Stimulated activated naive CD8-positive, alpha-beta T cell treated with anti-CD3 and anti-CD28 coated beads, Interleukin-15, Interleukin-2, amounts not matched to agents 100 ng/mL and 50 ng/mL, for 24 hours (primary cell): ENCODE measurements at regions not wholly inside any gene's neighbourhood (a gene's known extent, or its start where the extent isn't known, plus 50 kb on each side); places are given as distances from the start of the nearest gene placed in this dataset.

Source experiments
- H3K27ac Mint-ChIP-seq: one replicate; pipeline ENCODE4 v1.8.0; 2021; ENCODE audit warnings: mild to moderate bottlenecking, mixed read lengths
- H3K27me3 Mint-ChIP-seq: one replicate; pipeline ENCODE4 v1.8.0; 2021; ENCODE audit warnings: mixed read lengths
- H3K36me3 Mint-ChIP-seq: one replicate; pipeline ENCODE4 v1.8.0; 2021; ENCODE audit warnings: low read depth, mixed read lengths
- H3K4me1 Mint-ChIP-seq: one replicate; pipeline ENCODE4 v1.8.0; 2021; ENCODE audit warnings: low read depth, mixed read lengths
- H3K4me3 Mint-ChIP-seq: one replicate; pipeline ENCODE4 v1.8.0; 2021; ENCODE audit warnings: mild to moderate bottlenecking, mixed read lengths
- H3K9me3 Mint-ChIP-seq: one replicate; pipeline ENCODE4 v1.8.0; 2021; ENCODE audit warnings: mixed read lengths

DNA sequence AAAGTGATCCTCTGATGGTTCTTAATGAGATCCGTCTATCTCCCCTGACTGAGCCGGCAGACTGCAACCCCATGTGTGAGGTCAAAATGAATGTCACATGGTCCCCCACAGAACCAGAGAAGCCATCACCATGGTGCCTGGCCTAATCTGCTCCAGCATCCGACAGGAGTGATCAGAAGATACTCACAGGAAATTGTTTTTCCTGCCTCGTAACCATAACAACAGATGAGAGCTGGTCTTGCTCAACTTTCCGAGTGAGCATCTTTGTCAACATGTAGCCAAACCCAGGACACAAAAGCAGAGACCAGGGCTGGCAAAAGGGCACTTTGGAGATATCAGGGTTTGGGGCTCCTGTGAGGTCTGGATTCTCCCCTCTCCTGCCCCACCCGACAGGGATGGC is 72.1 kb upstream of the C14orf180 start:
- peaks cover 9% of the 10 kb centered on the region for H3K27me3 Mint-ChIP-seq
- no peak overlapping the region for H3K4me3 Mint-ChIP-seq
- no peak overlapping the region for H3K27ac Mint-ChIP-seq
- H3K4me1 Mint-ChIP-seq: no peaks in the 10 kb centered on the region
- peaks cover 4% of the 10 kb centered on the region for H3K9me3 Mint-ChIP-seq
- H3K36me3 Mint-ChIP-seq: no peaks in the 10 kb centered on the region

GRCh38 chr14:104509673-104510072 is 69.9 kb upstream of the C14orf180 start:
- Mint-ChIP-seq H3K9me3 (no peaks in the 10 kb centered on the region), H3K4me1 (no peaks in the 10 kb centered on the region), H3K27ac (no peak overlapping the region), H3K27me3 (peaks cover 9% of the 10 kb centered on the region), H3K4me3 (no peak overlapping the region), H3K36me3 (no peaks in the 10 kb centered on the region)

GRCh38 chr14:104510216-104510615 is 69.3 kb upstream of the C14orf180 start:
- Mint-ChIP-seq H3K27ac (no peak overlapping the region), H3K36me3 (no peaks in the 10 kb centered on the region), H3K4me3 (no peak overlapping the region), H3K9me3 (no peaks in the 10 kb centered on the region), H3K27me3 (peaks cover 9% of the 10 kb centered on the region), H3K4me1 (no peaks in the 10 kb centered on the region)

- Mint-ChIP-seq H3K4me1 (no peaks in the 10 kb centered on the region), H3K27me3 (peaks cover 9% of the 10 kb centered on the region), H3K27ac (no peak overlapping the region)
Measured at GRCh38 chr14:104510794-104511611, 68.6 kb upstream of the C14orf180 start.

GRCh38 chr14:104512061-104512460 is 67.5 kb upstream of the C14orf180 start:
- Mint-ChIP-seq H3K4me1 (no peaks in the 10 kb centered on the region), H3K36me3 (no peaks in the 10 kb centered on the region)

More at GRCh38 chr14:104510794-104511611, 68.6 kb upstream of the C14orf180 start:
- H3K4me3 Mint-ChIP-seq: no peak overlapping the region
- no peaks in the 10 kb centered on the region for H3K9me3 Mint-ChIP-seq
- no peaks in the 10 kb centered on the region for H3K36me3 Mint-ChIP-seq

DNA sequence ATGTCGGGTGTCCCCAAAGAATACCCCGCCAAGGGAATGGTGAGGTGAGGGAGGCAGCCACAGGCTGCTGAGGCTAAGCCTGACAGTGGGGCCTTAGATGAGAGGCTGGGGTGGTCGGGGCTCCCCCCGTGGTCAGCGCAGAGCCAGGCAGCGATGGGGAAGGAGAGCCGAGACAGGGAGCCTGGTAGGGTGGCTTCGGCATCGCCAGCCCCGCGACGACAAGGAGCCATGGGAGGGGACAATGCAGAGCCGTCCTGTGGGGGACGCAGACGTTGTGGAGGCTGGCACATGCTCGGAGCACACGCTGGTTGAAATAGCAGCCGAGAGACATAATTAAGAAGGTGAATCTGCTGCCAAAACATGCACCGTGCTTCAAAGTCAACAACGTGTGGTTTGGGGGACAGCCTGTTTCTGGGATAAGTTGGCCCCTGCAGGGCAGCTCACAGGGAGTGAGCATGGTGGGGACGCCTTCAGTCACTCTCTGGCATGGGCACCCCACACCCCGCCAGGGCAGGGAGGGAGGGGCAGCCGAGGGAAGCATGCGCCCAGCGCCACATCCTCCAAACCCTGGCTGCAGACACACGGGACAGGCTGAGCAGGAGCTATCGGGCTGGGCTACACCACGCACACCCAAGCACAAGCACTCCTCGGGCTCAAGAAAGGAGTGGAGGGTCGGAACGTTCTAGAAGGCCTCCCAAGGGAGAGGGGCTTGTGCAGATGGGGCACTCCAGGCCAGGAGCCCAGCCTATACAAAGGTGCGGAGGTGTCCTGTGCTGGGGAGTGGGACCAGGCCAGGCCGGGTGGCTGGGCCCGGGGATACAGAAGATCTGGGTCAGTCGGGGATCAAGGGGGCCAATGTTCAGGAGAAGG is 66.6 kb upstream of the C14orf180 start:
- Mint-ChIP-seq H3K27me3 (peaks cover 6% of the 10 kb centered on the region), H3K27ac (no peak overlapping the region), H3K4me1 (no peaks in the 10 kb centered on the region), H3K36me3 (no peaks in the 10 kb centered on the region), H3K4me3 (no peak overlapping the region), H3K9me3 (no peaks in the 10 kb centered on the region)

More at GRCh38 chr14:104512061-104512460, 67.5 kb upstream of the C14orf180 start:
- no peaks in the 10 kb centered on the region for H3K9me3 Mint-ChIP-seq
- H3K27me3 Mint-ChIP-seq: peaks cover 9% of the 10 kb centered on the region
- H3K27ac Mint-ChIP-seq: no peak overlapping the region
- no peak overlapping the region for H3K4me3 Mint-ChIP-seq

- H3K27ac Mint-ChIP-seq: no peak overlapping the region
- H3K27me3 Mint-ChIP-seq: no peaks in the 10 kb centered on the region
- H3K9me3 Mint-ChIP-seq: no peaks in the 10 kb centered on the region
- H3K4me3 Mint-ChIP-seq: no peak overlapping the region
- no peaks in the 10 kb centered on the region for H3K4me1 Mint-ChIP-seq
- no peaks in the 10 kb centered on the region for H3K36me3 Mint-ChIP-seq
Measured at GRCh38 chr14:104513641-104514046, 65.9 kb upstream of the C14orf180 start.

DNA sequence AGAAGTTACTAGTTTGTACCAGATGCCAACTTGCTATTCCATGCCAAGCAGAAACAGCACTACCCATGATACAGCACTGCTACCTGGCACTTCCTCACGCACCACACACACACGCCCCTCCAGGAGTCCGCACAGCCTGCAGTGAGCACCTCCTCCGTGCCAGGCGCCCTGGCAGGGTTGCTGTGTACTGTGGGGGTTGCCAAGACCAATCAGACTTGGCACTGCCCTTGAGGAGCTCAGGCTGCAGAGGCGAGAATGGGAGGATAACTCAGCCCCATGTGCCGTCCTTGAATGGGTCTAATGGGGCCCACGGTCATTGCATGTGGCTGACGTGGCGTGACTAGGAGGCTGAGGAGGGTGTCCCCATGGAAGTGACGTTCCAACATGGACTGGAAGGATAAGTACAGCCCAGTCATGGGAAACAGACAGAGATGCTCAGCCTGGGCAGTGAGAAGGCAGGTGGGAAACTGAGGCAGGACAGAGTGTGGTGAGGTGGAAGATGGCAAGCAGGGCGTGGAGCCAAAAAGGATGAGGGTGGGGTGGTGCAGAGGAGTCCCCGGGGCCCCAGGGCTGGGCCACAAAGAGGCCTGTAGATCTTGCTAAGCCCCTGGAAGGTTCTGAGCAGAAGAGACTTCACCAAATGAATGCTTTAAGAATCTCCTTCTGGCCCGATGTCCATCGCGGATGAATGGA is 65.3 kb upstream of the C14orf180 start:
- no peaks in the 10 kb centered on the region for H3K4me1 Mint-ChIP-seq
- no peak overlapping the region for H3K27ac Mint-ChIP-seq
- H3K36me3 Mint-ChIP-seq: no peaks in the 10 kb centered on the region
- no peaks in the 10 kb centered on the region for H3K9me3 Mint-ChIP-seq
- no peak overlapping the region for H3K4me3 Mint-ChIP-seq
- no peaks in the 10 kb centered on the region for H3K27me3 Mint-ChIP-seq

GRCh38 chr14:104515059-104515810 is 64.3 kb upstream of the C14orf180 start:
- no peaks in the 10 kb centered on the region for H3K36me3 Mint-ChIP-seq

DNA sequence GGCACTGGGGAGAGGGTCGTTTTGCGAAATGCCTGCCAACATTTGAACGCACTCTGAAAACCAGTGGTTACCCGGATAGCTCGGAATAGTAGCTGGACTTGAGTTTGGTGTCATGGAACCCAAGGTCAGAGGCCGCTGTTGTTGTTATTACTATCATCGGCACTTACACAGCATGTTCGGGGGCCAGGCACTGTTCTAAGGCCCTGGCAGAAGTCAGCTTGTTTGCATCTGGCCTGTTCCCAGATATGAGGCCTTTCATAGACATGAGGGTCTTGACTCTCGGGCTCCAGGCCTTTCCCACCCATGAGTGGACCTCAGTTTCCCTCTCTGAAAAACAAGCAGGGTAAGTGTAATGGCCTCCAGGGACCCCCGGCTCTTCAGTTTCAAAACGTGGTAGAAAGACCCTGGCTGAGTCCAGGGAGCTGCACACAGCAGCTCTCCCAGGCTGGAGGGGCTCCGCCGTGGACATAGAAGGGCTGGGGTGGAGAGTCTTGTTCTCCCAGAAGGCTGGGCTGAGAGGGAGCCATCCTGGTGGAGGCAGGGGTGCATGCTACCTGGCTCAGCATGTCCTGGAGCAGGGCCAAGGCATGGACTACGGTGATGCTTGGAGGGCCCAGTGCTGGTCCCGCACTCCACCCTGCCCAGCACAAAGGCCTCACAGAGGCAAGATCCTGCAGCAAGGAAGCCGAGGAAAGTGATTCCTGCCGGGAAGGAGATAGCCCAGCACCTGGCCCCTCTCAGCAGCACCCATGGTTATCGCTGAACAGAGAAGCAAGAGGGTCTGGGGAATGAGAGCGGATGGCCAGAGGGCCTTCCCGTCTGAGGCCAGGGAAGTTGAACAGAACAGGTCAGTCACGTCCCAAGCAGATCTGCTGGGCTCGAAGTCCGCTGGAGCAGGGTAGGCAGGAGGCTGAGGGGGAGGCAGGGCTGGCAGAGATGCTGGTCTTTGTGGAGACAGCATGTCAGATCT is 63.5 kb upstream of the C14orf180 start:
- Mint-ChIP-seq H3K36me3 (no peaks in the 10 kb centered on the region), H3K27ac (no peak overlapping the region), H3K4me3 (no peak overlapping the region), H3K4me1 (no peaks in the 10 kb centered on the region), H3K9me3 (no peaks in the 10 kb centered on the region), H3K27me3 (no peaks in the 10 kb centered on the region)

More at GRCh38 chr14:104515059-104515810, 64.3 kb upstream of the C14orf180 start:
- Mint-ChIP-seq H3K27ac (no peak overlapping the region), H3K4me1 (no peaks in the 10 kb centered on the region), H3K9me3 (no peaks in the 10 kb centered on the region), H3K27me3 (no peaks in the 10 kb centered on the region), H3K4me3 (no peak overlapping the region)

GRCh38 chr14:104516906-104517305 is 62.7 kb upstream of the C14orf180 start:
- no peaks in the 10 kb centered on the region for H3K4me1 Mint-ChIP-seq
- no peaks in the 10 kb centered on the region for H3K9me3 Mint-ChIP-seq

DNA sequence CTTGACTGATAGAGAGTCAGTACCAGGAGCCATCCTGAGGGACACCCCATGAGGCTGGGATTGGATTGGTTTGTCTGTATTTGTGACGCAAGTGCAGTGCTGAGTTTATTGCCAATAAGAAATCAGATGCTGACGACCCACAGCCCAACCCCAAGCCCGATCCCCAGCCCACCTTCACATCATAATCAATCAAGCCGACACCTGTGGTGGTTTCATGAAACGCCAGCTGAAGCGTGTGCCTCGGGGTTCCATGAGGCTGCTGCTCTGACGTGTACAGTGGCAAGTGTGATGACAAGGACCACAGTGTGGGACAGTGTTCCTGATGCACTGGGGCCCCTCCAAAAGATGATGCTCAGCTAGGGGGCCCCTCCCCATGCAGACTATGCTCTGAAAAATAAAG is 62.1 kb upstream of the C14orf180 start:
- Mint-ChIP-seq H3K27ac (no peak overlapping the region), H3K27me3 (no peaks in the 10 kb centered on the region), H3K4me3 (no peak overlapping the region), H3K9me3 (no peaks in the 10 kb centered on the region), H3K4me1 (no peaks in the 10 kb centered on the region), H3K36me3 (no peaks in the 10 kb centered on the region)

More at GRCh38 chr14:104516906-104517305, 62.7 kb upstream of the C14orf180 start:
- Mint-ChIP-seq H3K27me3 (no peaks in the 10 kb centered on the region), H3K4me3 (no peak overlapping the region), H3K27ac (no peak overlapping the region), H3K36me3 (no peaks in the 10 kb centered on the region)

DNA sequence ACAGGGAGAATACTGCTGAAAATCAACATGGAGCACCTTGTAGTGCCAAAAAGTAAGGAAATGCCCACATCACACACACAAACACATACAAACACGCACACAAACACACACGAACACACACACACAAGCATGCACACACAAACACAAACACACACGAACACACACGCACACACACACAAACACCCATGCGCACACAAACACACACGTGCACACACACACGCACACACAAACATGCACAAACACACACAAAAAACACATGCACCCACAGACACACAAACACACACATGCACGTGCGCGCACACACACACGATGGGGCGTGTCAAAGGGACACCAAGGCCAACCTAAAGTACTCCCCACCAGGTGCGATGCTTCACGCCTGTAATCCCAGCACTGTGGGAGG is 61.7 kb upstream of the C14orf180 start:
- Mint-ChIP-seq H3K27ac (no peak overlapping the region), H3K4me1 (no peaks in the 10 kb centered on the region), H3K27me3 (no peaks in the 10 kb centered on the region), H3K4me3 (no peak overlapping the region), H3K36me3 (no peaks in the 10 kb centered on the region), H3K9me3 (no peaks in the 10 kb centered on the region)
